H9 (cell line): ENCODE measurements at regions not wholly inside any gene's neighbourhood (a gene's known extent, or its start where the extent isn't known, plus 50 kb on each side); places are given as distances from the start of the nearest gene placed in this dataset.

Experiments used
- DNase-seq: peaks from one replicate; pipeline ENCODE4 v3.0.0-alpha.2; 2017
- H2AFZ ChIP-seq: one replicate; pipeline ENCODE4 v1.6.1; 2013; ENCODE audit warnings: mild to moderate bottlenecking, low read length, control low read depth, moderate library complexity
- H2AK5ac ChIP-seq: 2 replicates; pipeline ENCODE4 v1.6.1; 2013; ENCODE audit warnings: low read length, control low read depth, mixed read lengths; ENCODE audit not compliant: insufficient read length
- H2BK120ac ChIP-seq: one replicate; pipeline ENCODE4 v1.6.1; 2013; ENCODE audit warnings: low read depth, mild to moderate bottlenecking, low read length, control low read depth, inconsistent platforms; ENCODE audit not compliant: poor library complexity, severe bottlenecking
- H2BK12ac ChIP-seq: 2 replicates; pipeline ENCODE4 v1.6.1; 2013; ENCODE audit warnings: low read length, control low read depth, mixed read lengths, low read depth; ENCODE audit not compliant: insufficient read length
- H2BK15ac ChIP-seq: 2 replicates; pipeline ENCODE4 v1.6.1; 2013; ENCODE audit warnings: low read depth, low read length, control low read depth
- H2BK20ac ChIP-seq: one replicate; pipeline ENCODE4 v1.6.1; 2013; ENCODE audit warnings: low read depth, mild to moderate bottlenecking, low read length, control low read depth, inconsistent platforms; ENCODE audit not compliant: poor library complexity, severe bottlenecking
- H2BK5ac ChIP-seq: 2 replicates; pipeline ENCODE4 v1.6.1; 2013; ENCODE audit warnings: low read length, control low read depth, mixed read lengths; ENCODE audit not compliant: insufficient read length
- H3K14ac ChIP-seq: 2 replicates; pipeline ENCODE4 v1.6.1; 2013; ENCODE audit warnings: low read length, control low read depth; ENCODE audit not compliant: insufficient read depth
- H3K18ac ChIP-seq: 2 replicates; pipeline ENCODE4 v1.6.1; 2013; ENCODE audit warnings: low read depth, mild to moderate bottlenecking, mixed read lengths, low read length, control low read depth; ENCODE audit not compliant: insufficient read length
- H3K23ac ChIP-seq: 2 replicates; pipeline ENCODE4 v1.6.1; 2013; ENCODE audit warnings: low read length, control low read depth, mixed read lengths, low read depth; ENCODE audit not compliant: insufficient read length
- H3K23me2 ChIP-seq: 2 replicates; pipeline ENCODE4 v1.6.1; 2013; ENCODE audit warnings: low read depth, mild to moderate bottlenecking, mixed read lengths, low read length, control low read depth; ENCODE audit not compliant: insufficient read length, poor library complexity, severe bottlenecking
- H3K27ac ChIP-seq: 2 replicates; pipeline ENCODE4 v1.5.1; 2013; ENCODE audit warnings: low read length, control low read depth, mixed read lengths, low read depth; ENCODE audit not compliant: insufficient read length
- H3K27me3 ChIP-seq: 2 replicates; pipeline ENCODE4 v1.6.1; 2013; ENCODE audit warnings: low read length, control low read depth, inconsistent platforms; ENCODE audit not compliant: insufficient read depth
- H3K4ac ChIP-seq: 2 replicates; pipeline ENCODE4 v1.6.1; 2013; ENCODE audit warnings: low read depth, mild to moderate bottlenecking, control low read depth, inconsistent platforms, low read length, moderate library complexity
- H3K4me1 ChIP-seq: 2 replicates; pipeline ENCODE4 v1.6.1; 2013; ENCODE audit warnings: low read length, control low read depth, inconsistent platforms; ENCODE audit not compliant: insufficient read depth
- H3K4me2 ChIP-seq: 2 replicates; pipeline ENCODE4 v1.6.1; 2013; ENCODE audit warnings: low read length, control low read depth, mixed read lengths; ENCODE audit not compliant: insufficient read length, insufficient read depth
- H3K56ac ChIP-seq: 2 replicates; pipeline ENCODE4 v1.6.1; 2013; ENCODE audit warnings: low read depth, mild to moderate bottlenecking, mixed read lengths, low read length, control low read depth; ENCODE audit not compliant: insufficient read length
- H3K79me1 ChIP-seq: 2 replicates; pipeline ENCODE4 v1.6.1; 2013; ENCODE audit warnings: low read depth, mild to moderate bottlenecking, moderate library complexity, low read length, control low read depth, inconsistent platforms; ENCODE audit not compliant: insufficient read depth, poor library complexity, severe bottlenecking
- H3K79me2 ChIP-seq: 2 replicates; pipeline ENCODE4 v1.6.1; 2013; ENCODE audit warnings: low read length, control low read depth, inconsistent platforms; ENCODE audit not compliant: insufficient read depth
- H3K9ac ChIP-seq: 2 replicates; pipeline ENCODE4 v1.6.1; 2013; ENCODE audit warnings: low read length, control low read depth, mixed read lengths; ENCODE audit not compliant: insufficient read length; ENCODE audit errors: extremely low read depth
- H3K9me3 ChIP-seq: one replicate; pipeline ENCODE4 v1.6.1; 2013; ENCODE audit warnings: low read depth, low read length, inconsistent platforms; ENCODE audit not compliant: control insufficient read depth
- H3T11ph ChIP-seq: one replicate; pipeline ENCODE4 v1.6.1; 2013; ENCODE audit warnings: mild to moderate bottlenecking, low read length, control low read depth, inconsistent platforms
- H4K20me1 ChIP-seq: one replicate; pipeline ENCODE4 v1.6.1; 2013; ENCODE audit not compliant: control insufficient read depth, insufficient read length, insufficient read depth
- H4K5ac ChIP-seq: 2 replicates; pipeline ENCODE4 v1.6.1; 2013; ENCODE audit warnings: low read depth, mild to moderate bottlenecking, mixed read lengths, low read length, control low read depth; ENCODE audit not compliant: insufficient read length
- H4K8ac ChIP-seq: replicated peaks from 2 replicates; pipeline ENCODE4 v1.6.1; 2013; ENCODE audit warnings: low read length, control low read depth, mixed read lengths, low read depth; ENCODE audit not compliant: insufficient read length
- H4K91ac ChIP-seq: 2 replicates; pipeline ENCODE4 v1.6.1; 2013; ENCODE audit warnings: low read depth, mild to moderate bottlenecking, moderate library complexity, mixed read lengths, low read length, control low read depth; ENCODE audit not compliant: insufficient read length
- H3K27ac Mint-ChIP-seq, 3 experiments: 2 replicates in 2 of 3; 3 replicates in 1 of 3; pipeline ENCODE4 v1.8.0; 2020 to 2021; ENCODE audit warnings: mixed read lengths in 3 of 3, mild to moderate bottlenecking in 1 of 3, moderate library complexity in 1 of 3
- H3K27me3 Mint-ChIP-seq: 2 replicates; pipeline ENCODE4 v1.8.0; 2021; ENCODE audit warnings: low read depth, mild to moderate bottlenecking, moderate library complexity, mixed read lengths
- H3K36me3 Mint-ChIP-seq, 3 experiments: 2 replicates in 2 of 3; 3 replicates in 1 of 3; pipeline ENCODE4 v1.8.0; 2020 to 2021; ENCODE audit warnings: low read depth in 3 of 3, mixed read lengths in 3 of 3; ENCODE audit not compliant: insufficient read depth in 1 of 3
- H3K4me1 Mint-ChIP-seq, 2 experiments: 2 replicates each; pipeline ENCODE4 v1.8.0; 2020; ENCODE audit warnings: mixed read lengths in 2 of 2
- H3K4me3 Mint-ChIP-seq, 2 experiments: 2 replicates in 1 of 2; 3 replicates in 1 of 2; pipeline ENCODE4 v1.8.0; 2020 to 2021; ENCODE audit warnings: mild to moderate bottlenecking in 2 of 2, mixed read lengths in 2 of 2, moderate library complexity in 1 of 2
- H3K9me3 Mint-ChIP-seq, 2 experiments: 2 replicates in 1 of 2; 3 replicates in 1 of 2; pipeline ENCODE4 v1.8.0; 2020; ENCODE audit warnings: mild to moderate bottlenecking in 2 of 2, mixed read lengths in 2 of 2, moderate library complexity in 1 of 2
- WGBS: extraction: QIAGEN DNeasy Blood & Tissue Kit; methylation state at CpG from one replicate; pipeline ENCODE4 v1.1.7; 2013; ENCODE audit warnings: missing lambda C conversion rate, low lambda C conversion rate, mixed read lengths; ENCODE audit not compliant: insufficient read length; ENCODE audit errors: extremely low coverage; 5-methylcytosine and 5-hydroxymethylcytosine counted together
- TF ChIP-seq, protein P1 (sequence below): fragments of 200-600 bp; sonication (generic); conservative IDR thresholded peaks from 3 replicates; pipeline ENCODE4 v1.8.0; 2021; ENCODE audit warnings: antibody characterized with exemption, mild to moderate bottlenecking

GRCh38 chr2:221857719-221858118, 285.6 kb upstream of the EPHA4 start:
- Histone ChIP-seq H3T11ph (no peak overlapping the region), H3K23me2 (no peaks in the 10 kb centered on the region), H4K8ac (no peak overlapping the region), H4K91ac (no peak overlapping the region), H2AFZ (no peak overlapping the region), H3K56ac (no peak overlapping the region), H3K23ac (no peak overlapping the region), H3K4me1 (no peaks in the 10 kb centered on the region), H3K14ac (no peak overlapping the region), H2BK5ac (no peak overlapping the region), H2AK5ac (no peak overlapping the region), H3K27ac (no peak overlapping the region), H2BK120ac (no peak overlapping the region), H2BK20ac (no peak overlapping the region), H3K27me3 (no peaks in the 10 kb centered on the region), H4K20me1 (no peaks in the 10 kb centered on the region), H3K4ac (no peak overlapping the region), H3K18ac (no peak overlapping the region), H2BK12ac (no peak overlapping the region), H3K9ac (no peak overlapping the region), H3K79me1 (no peaks in the 10 kb centered on the region), H2BK15ac (no peak overlapping the region), H3K9me3 (no peaks in the 10 kb centered on the region), H4K5ac (no peak overlapping the region), H3K79me2 (no peaks in the 10 kb centered on the region), H3K4me2 (no peak overlapping the region)
- TF ChIP-seq, protein P1, sequence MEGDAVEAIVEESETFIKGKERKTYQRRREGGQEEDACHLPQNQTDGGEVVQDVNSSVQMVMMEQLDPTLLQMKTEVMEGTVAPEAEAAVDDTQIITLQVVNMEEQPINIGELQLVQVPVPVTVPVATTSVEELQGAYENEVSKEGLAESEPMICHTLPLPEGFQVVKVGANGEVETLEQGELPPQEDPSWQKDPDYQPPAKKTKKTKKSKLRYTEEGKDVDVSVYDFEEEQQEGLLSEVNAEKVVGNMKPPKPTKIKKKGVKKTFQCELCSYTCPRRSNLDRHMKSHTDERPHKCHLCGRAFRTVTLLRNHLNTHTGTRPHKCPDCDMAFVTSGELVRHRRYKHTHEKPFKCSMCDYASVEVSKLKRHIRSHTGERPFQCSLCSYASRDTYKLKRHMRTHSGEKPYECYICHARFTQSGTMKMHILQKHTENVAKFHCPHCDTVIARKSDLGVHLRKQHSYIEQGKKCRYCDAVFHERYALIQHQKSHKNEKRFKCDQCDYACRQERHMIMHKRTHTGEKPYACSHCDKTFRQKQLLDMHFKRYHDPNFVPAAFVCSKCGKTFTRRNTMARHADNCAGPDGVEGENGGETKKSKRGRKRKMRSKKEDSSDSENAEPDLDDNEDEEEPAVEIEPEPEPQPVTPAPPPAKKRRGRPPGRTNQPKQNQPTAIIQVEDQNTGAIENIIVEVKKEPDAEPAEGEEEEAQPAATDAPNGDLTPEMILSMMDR, result no peak
- peaks cover 0 to 5% of the 10 kb centered on the region in 2 experiments; a peak in 1 of 4 replicates for H3K4me1 Mint-ChIP-seq
- H3K9me3 Mint-ChIP-seq, result no peaks in the 10 kb centered on the region
- no peak overlapping the region for H3K27ac Mint-ChIP-seq
- no CpG with 5 or more reads among the region's 2 CpGs for WGBS
- no peak overlapping the region for H3K4me3 Mint-ChIP-seq
- DNase-seq, result no peak
- H3K36me3 Mint-ChIP-seq, result no peaks in the 10 kb centered on the region
- no peaks in the 10 kb centered on the region for H3K27me3 Mint-ChIP-seq
